H9 (cell line): ENCODE measurements at regions not wholly inside any gene's neighbourhood (a gene's known extent, or its start where the extent isn't known, plus 50 kb on each side); places are given as distances from the start of the nearest gene placed in this dataset.

ENCODE experiments used
- DNase-seq: peaks from one replicate; pipeline ENCODE4 v3.0.0-alpha.2; 2017
- H2AFZ ChIP-seq: one replicate; pipeline ENCODE4 v1.6.1; 2013; ENCODE audit warnings: mild to moderate bottlenecking, low read length, control low read depth, moderate library complexity
- H2AK5ac ChIP-seq: 2 replicates; pipeline ENCODE4 v1.6.1; 2013; ENCODE audit warnings: low read length, control low read depth, mixed read lengths; ENCODE audit not compliant: insufficient read length
- H2BK120ac ChIP-seq: one replicate; pipeline ENCODE4 v1.6.1; 2013; ENCODE audit warnings: low read depth, mild to moderate bottlenecking, low read length, control low read depth, inconsistent platforms; ENCODE audit not compliant: poor library complexity, severe bottlenecking
- H2BK12ac ChIP-seq: 2 replicates; pipeline ENCODE4 v1.6.1; 2013; ENCODE audit warnings: low read length, control low read depth, mixed read lengths, low read depth; ENCODE audit not compliant: insufficient read length
- H2BK15ac ChIP-seq: 2 replicates; pipeline ENCODE4 v1.6.1; 2013; ENCODE audit warnings: low read depth, low read length, control low read depth
- H2BK20ac ChIP-seq: one replicate; pipeline ENCODE4 v1.6.1; 2013; ENCODE audit warnings: low read depth, mild to moderate bottlenecking, low read length, control low read depth, inconsistent platforms; ENCODE audit not compliant: poor library complexity, severe bottlenecking
- H2BK5ac ChIP-seq: 2 replicates; pipeline ENCODE4 v1.6.1; 2013; ENCODE audit warnings: low read length, control low read depth, mixed read lengths; ENCODE audit not compliant: insufficient read length
- H3K14ac ChIP-seq: 2 replicates; pipeline ENCODE4 v1.6.1; 2013; ENCODE audit warnings: low read length, control low read depth; ENCODE audit not compliant: insufficient read depth
- H3K18ac ChIP-seq: 2 replicates; pipeline ENCODE4 v1.6.1; 2013; ENCODE audit warnings: low read depth, mild to moderate bottlenecking, mixed read lengths, low read length, control low read depth; ENCODE audit not compliant: insufficient read length
- H3K23ac ChIP-seq: 2 replicates; pipeline ENCODE4 v1.6.1; 2013; ENCODE audit warnings: low read length, control low read depth, mixed read lengths, low read depth; ENCODE audit not compliant: insufficient read length
- H3K23me2 ChIP-seq: 2 replicates; pipeline ENCODE4 v1.6.1; 2013; ENCODE audit warnings: low read depth, mild to moderate bottlenecking, mixed read lengths, low read length, control low read depth; ENCODE audit not compliant: insufficient read length, poor library complexity, severe bottlenecking
- H3K27ac ChIP-seq: 2 replicates; pipeline ENCODE4 v1.5.1; 2013; ENCODE audit warnings: low read length, control low read depth, mixed read lengths, low read depth; ENCODE audit not compliant: insufficient read length
- H3K27me3 ChIP-seq: 2 replicates; pipeline ENCODE4 v1.6.1; 2013; ENCODE audit warnings: low read length, control low read depth, inconsistent platforms; ENCODE audit not compliant: insufficient read depth
- H3K4ac ChIP-seq: 2 replicates; pipeline ENCODE4 v1.6.1; 2013; ENCODE audit warnings: low read depth, mild to moderate bottlenecking, control low read depth, inconsistent platforms, low read length, moderate library complexity
- H3K4me1 ChIP-seq: 2 replicates; pipeline ENCODE4 v1.6.1; 2013; ENCODE audit warnings: low read length, control low read depth, inconsistent platforms; ENCODE audit not compliant: insufficient read depth
- H3K4me2 ChIP-seq: 2 replicates; pipeline ENCODE4 v1.6.1; 2013; ENCODE audit warnings: low read length, control low read depth, mixed read lengths; ENCODE audit not compliant: insufficient read length, insufficient read depth
- H3K56ac ChIP-seq: 2 replicates; pipeline ENCODE4 v1.6.1; 2013; ENCODE audit warnings: low read depth, mild to moderate bottlenecking, mixed read lengths, low read length, control low read depth; ENCODE audit not compliant: insufficient read length
- H3K79me1 ChIP-seq: 2 replicates; pipeline ENCODE4 v1.6.1; 2013; ENCODE audit warnings: low read depth, mild to moderate bottlenecking, moderate library complexity, low read length, control low read depth, inconsistent platforms; ENCODE audit not compliant: insufficient read depth, poor library complexity, severe bottlenecking
- H3K79me2 ChIP-seq: 2 replicates; pipeline ENCODE4 v1.6.1; 2013; ENCODE audit warnings: low read length, control low read depth, inconsistent platforms; ENCODE audit not compliant: insufficient read depth
- H3K9ac ChIP-seq: 2 replicates; pipeline ENCODE4 v1.6.1; 2013; ENCODE audit warnings: low read length, control low read depth, mixed read lengths; ENCODE audit not compliant: insufficient read length; ENCODE audit errors: extremely low read depth
- H3K9me3 ChIP-seq: one replicate; pipeline ENCODE4 v1.6.1; 2013; ENCODE audit warnings: low read depth, low read length, inconsistent platforms; ENCODE audit not compliant: control insufficient read depth
- H3T11ph ChIP-seq: one replicate; pipeline ENCODE4 v1.6.1; 2013; ENCODE audit warnings: mild to moderate bottlenecking, low read length, control low read depth, inconsistent platforms
- H4K20me1 ChIP-seq: one replicate; pipeline ENCODE4 v1.6.1; 2013; ENCODE audit not compliant: control insufficient read depth, insufficient read length, insufficient read depth
- H4K5ac ChIP-seq: 2 replicates; pipeline ENCODE4 v1.6.1; 2013; ENCODE audit warnings: low read depth, mild to moderate bottlenecking, mixed read lengths, low read length, control low read depth; ENCODE audit not compliant: insufficient read length
- H4K8ac ChIP-seq: replicated peaks from 2 replicates; pipeline ENCODE4 v1.6.1; 2013; ENCODE audit warnings: low read length, control low read depth, mixed read lengths, low read depth; ENCODE audit not compliant: insufficient read length
- H4K91ac ChIP-seq: 2 replicates; pipeline ENCODE4 v1.6.1; 2013; ENCODE audit warnings: low read depth, mild to moderate bottlenecking, moderate library complexity, mixed read lengths, low read length, control low read depth; ENCODE audit not compliant: insufficient read length
- H3K27ac Mint-ChIP-seq, 3 experiments: 2 replicates in 2 of 3; 3 replicates in 1 of 3; pipeline ENCODE4 v1.8.0; 2020 to 2021; ENCODE audit warnings: mixed read lengths in 3 of 3, mild to moderate bottlenecking in 1 of 3, moderate library complexity in 1 of 3
- H3K27me3 Mint-ChIP-seq: 2 replicates; pipeline ENCODE4 v1.8.0; 2021; ENCODE audit warnings: low read depth, mild to moderate bottlenecking, moderate library complexity, mixed read lengths
- H3K36me3 Mint-ChIP-seq, 3 experiments: 2 replicates in 2 of 3; 3 replicates in 1 of 3; pipeline ENCODE4 v1.8.0; 2020 to 2021; ENCODE audit warnings: low read depth in 3 of 3, mixed read lengths in 3 of 3; ENCODE audit not compliant: insufficient read depth in 1 of 3
- H3K4me1 Mint-ChIP-seq, 2 experiments: 2 replicates each; pipeline ENCODE4 v1.8.0; 2020; ENCODE audit warnings: mixed read lengths in 2 of 2
- H3K4me3 Mint-ChIP-seq, 2 experiments: 2 replicates in 1 of 2; 3 replicates in 1 of 2; pipeline ENCODE4 v1.8.0; 2020 to 2021; ENCODE audit warnings: mild to moderate bottlenecking in 2 of 2, mixed read lengths in 2 of 2, moderate library complexity in 1 of 2
- H3K9me3 Mint-ChIP-seq, 2 experiments: 2 replicates in 1 of 2; 3 replicates in 1 of 2; pipeline ENCODE4 v1.8.0; 2020; ENCODE audit warnings: mild to moderate bottlenecking in 2 of 2, mixed read lengths in 2 of 2, moderate library complexity in 1 of 2
- WGBS: extraction: QIAGEN DNeasy Blood & Tissue Kit; methylation state at CpG from one replicate; pipeline ENCODE4 v1.1.7; 2013; ENCODE audit warnings: missing lambda C conversion rate, low lambda C conversion rate, mixed read lengths; ENCODE audit not compliant: insufficient read length; ENCODE audit errors: extremely low coverage; 5-methylcytosine and 5-hydroxymethylcytosine counted together
- TF ChIP-seq, protein P1 (sequence below): fragments of 200-600 bp; sonication (generic); conservative IDR thresholded peaks from 3 replicates; pipeline ENCODE4 v1.8.0; 2021; ENCODE audit warnings: antibody characterized with exemption, mild to moderate bottlenecking

DNA sequence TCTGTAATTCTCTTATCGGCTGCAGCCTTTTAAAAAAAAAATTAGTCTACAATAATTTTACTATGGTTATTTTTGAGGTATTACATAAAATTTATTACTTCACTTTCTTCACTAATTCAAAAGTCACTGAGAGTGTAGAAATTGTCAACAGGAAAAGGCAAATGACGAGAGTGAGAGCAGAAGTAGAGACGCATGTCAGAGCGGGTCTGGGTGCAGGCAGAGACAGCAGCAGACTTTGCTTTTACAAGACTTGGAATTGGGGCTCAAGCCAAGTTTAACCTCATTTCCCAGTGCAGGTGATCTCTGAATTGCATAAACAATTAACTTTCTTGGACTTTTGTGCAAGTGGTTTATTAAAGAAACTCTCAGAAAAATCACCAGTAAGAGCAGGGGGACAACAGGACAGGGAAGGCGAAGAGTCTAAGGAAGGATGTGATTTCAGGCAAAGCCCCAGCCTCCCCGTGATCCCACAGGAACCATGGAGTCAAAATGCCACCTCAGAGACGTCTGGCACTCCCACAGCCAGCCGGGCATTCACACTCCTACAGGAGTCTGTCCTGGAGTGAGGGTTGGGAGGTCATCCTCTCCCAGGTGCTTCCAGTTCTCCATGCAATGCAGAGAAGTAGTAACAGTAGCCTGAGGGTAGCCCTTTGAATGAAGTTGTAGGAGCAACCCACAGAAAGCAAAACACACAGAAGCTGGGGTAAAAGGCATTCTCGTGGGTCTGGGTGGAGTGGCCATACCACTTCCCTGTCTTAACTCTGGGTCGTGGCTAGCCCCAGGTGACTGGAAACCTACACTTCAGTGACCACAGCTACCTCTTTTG, 274.0 kb upstream of the TGFBR2 start:
- H3K56ac ChIP-seq, result no peak overlapping the region
- H2BK20ac ChIP-seq, result no peak overlapping the region
- no peak overlapping the region for H3K14ac ChIP-seq
- H3K23me2 ChIP-seq, result no peaks in the 10 kb centered on the region
- no peaks in the 10 kb centered on the region for H3K36me3 Mint-ChIP-seq
- no peak overlapping the region for H3K9ac ChIP-seq
- no peak overlapping the region for H2BK5ac ChIP-seq
- H3K27me3 ChIP-seq, result no peaks in the 10 kb centered on the region
- H3K79me1 ChIP-seq, result no peaks in the 10 kb centered on the region
- no peaks in the 10 kb centered on the region for H3K4me1 ChIP-seq
- no peak overlapping the region for H2BK12ac ChIP-seq
- no peak overlapping the region for H2AFZ ChIP-seq
- no peak for DNase-seq
- no peak overlapping the region for H3K23ac ChIP-seq
- H3K27me3 Mint-ChIP-seq, result no peaks in the 10 kb centered on the region
- H3T11ph ChIP-seq, result no peak overlapping the region
- H3K9me3 Mint-ChIP-seq, result no peaks in the 10 kb centered on the region; a peak in 1 of 5 replicates
- H3K27ac ChIP-seq, result no peak overlapping the region
- no peaks in the 10 kb centered on the region for H4K20me1 ChIP-seq
- H4K91ac ChIP-seq, result no peak overlapping the region
- no peaks in the 10 kb centered on the region for H3K79me2 ChIP-seq
- H4K5ac ChIP-seq, result no peak overlapping the region
- H3K9me3 ChIP-seq, result no peaks in the 10 kb centered on the region
- H3K18ac ChIP-seq, result no peak overlapping the region
- WGBS, result no CpG with 5 or more reads among the region's 10 CpGs
- no peak overlapping the region for H3K4me2 ChIP-seq
- TF ChIP-seq, protein P1, sequence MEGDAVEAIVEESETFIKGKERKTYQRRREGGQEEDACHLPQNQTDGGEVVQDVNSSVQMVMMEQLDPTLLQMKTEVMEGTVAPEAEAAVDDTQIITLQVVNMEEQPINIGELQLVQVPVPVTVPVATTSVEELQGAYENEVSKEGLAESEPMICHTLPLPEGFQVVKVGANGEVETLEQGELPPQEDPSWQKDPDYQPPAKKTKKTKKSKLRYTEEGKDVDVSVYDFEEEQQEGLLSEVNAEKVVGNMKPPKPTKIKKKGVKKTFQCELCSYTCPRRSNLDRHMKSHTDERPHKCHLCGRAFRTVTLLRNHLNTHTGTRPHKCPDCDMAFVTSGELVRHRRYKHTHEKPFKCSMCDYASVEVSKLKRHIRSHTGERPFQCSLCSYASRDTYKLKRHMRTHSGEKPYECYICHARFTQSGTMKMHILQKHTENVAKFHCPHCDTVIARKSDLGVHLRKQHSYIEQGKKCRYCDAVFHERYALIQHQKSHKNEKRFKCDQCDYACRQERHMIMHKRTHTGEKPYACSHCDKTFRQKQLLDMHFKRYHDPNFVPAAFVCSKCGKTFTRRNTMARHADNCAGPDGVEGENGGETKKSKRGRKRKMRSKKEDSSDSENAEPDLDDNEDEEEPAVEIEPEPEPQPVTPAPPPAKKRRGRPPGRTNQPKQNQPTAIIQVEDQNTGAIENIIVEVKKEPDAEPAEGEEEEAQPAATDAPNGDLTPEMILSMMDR, result no peak
- no peak overlapping the region for H3K4me3 Mint-ChIP-seq
- no peak overlapping the region for H2BK120ac ChIP-seq
- no peak overlapping the region for H2BK15ac ChIP-seq
- no peak overlapping the region for H3K4ac ChIP-seq
- H2AK5ac ChIP-seq, result no peak overlapping the region
- 0 out of 4 replicates have a peak, but pooled peaks cover 0 to 3% of the 10 kb centered on the region in 2 experiments for H3K4me1 Mint-ChIP-seq
- H3K27ac Mint-ChIP-seq, result no peak overlapping the region; a peak in 1 of 7 replicates
- H4K8ac ChIP-seq, result no peak overlapping the region
